Colonic mucosa (tissue), 4 donors: ENCODE measurements at regions not wholly inside any gene's neighbourhood (a gene's known extent, or its start where the extent isn't known, plus 50 kb on each side); places are given as distances from the start of the nearest gene placed in this dataset.

Experiments used
- DNase-seq: peaks from one replicate; pipeline ENCODE4 v3.0.0-alpha.2; 2020
- H3K27ac ChIP-seq: fragments of 200-600 bp; one replicate; pipeline ENCODE4 v1.8.0; 2021
- H3K27me3 ChIP-seq: fragments of 200-600 bp; one replicate; pipeline ENCODE4 v1.8.0; 2021
- H3K36me3 ChIP-seq: fragments of 200-600 bp; one replicate; pipeline ENCODE4 v1.8.0; 2021
- H3K4me1 ChIP-seq: fragments of 200-600 bp; one replicate; pipeline ENCODE4 v1.8.0; 2021; ENCODE audit warnings: mild to moderate bottlenecking
- H3K4me3 ChIP-seq: fragments of 200-600 bp; one replicate; pipeline ENCODE4 v1.8.0; 2021
- H3K9ac ChIP-seq, 2 donors: one replicate each; pipeline ENCODE4 v1.7.0; 2013; ENCODE audit warnings: control low read depth in 2 of 2, low read depth in 2 of 2, low read length in 2 of 2
- H3K9me3 ChIP-seq: fragments of 200-600 bp; one replicate; pipeline ENCODE4 v1.8.0; 2021
- intact Hi-C: fragments of 100-400 bp; cut with DNase I; formaldehyde crosslinking; loops from one replicate; pipeline ENCODE4 v1.14.1; 2022
- TF ChIP-seq, protein P1 (sequence below): fragments of 200-600 bp; IDR thresholded peaks from one replicate; pipeline ENCODE4 v1.8.0; 2022; ENCODE audit warnings: antibody characterized with exemption, mild to moderate bottlenecking
- donor health status: healthy.
- donor health status: DM: no; HTN: no; CAD: no.
- donor health status: DM: no; HTN: no; CAD: no.

- Histone ChIP-seq H3K4me3 (no peak overlapping the region), H3K27me3 (no peaks in the 10 kb centered on the region), H3K36me3 (no peaks in the 10 kb centered on the region), H3K4me1 (no peaks in the 10 kb centered on the region), H3K27ac (no peak overlapping the region), H3K9me3 (no peaks in the 10 kb centered on the region), H3K9ac (no peak overlapping the region)
- intact Hi-C loops: no loop called here
- TF ChIP-seq, protein P1, sequence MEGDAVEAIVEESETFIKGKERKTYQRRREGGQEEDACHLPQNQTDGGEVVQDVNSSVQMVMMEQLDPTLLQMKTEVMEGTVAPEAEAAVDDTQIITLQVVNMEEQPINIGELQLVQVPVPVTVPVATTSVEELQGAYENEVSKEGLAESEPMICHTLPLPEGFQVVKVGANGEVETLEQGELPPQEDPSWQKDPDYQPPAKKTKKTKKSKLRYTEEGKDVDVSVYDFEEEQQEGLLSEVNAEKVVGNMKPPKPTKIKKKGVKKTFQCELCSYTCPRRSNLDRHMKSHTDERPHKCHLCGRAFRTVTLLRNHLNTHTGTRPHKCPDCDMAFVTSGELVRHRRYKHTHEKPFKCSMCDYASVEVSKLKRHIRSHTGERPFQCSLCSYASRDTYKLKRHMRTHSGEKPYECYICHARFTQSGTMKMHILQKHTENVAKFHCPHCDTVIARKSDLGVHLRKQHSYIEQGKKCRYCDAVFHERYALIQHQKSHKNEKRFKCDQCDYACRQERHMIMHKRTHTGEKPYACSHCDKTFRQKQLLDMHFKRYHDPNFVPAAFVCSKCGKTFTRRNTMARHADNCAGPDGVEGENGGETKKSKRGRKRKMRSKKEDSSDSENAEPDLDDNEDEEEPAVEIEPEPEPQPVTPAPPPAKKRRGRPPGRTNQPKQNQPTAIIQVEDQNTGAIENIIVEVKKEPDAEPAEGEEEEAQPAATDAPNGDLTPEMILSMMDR: no peak
- no peak for DNase-seq
Observed at GRCh38 chr6:15945593-15946159, 183.2 kb upstream of the MYLIP start.

DNA sequence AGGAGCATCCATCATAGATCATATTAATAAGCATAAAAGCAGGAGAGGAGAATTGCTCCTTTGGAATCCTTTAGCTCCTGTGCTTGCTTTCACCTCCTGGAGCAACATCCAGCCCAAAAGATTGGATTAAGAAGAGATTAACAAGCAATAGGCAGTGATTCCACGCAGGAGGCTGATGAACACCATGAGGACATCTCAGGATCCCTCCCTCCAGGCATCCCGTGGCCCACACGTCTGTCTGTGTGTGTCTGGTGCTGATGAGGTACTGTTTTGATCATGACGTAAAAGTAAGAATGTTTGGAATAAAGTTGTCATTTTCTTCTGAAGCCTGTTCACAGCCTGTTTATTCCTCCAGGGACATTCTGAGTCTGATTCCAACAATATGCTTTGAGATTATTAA lies 185.5 kb upstream of the MYLIP start:
- no peak overlapping the region for H3K4me3 ChIP-seq
- H3K36me3 ChIP-seq: no peaks in the 10 kb centered on the region
- H3K27ac ChIP-seq: no peak overlapping the region
- TF ChIP-seq, protein P1: no peak
- intact Hi-C loops: no loop called here
- H3K4me1 ChIP-seq: no peaks in the 10 kb centered on the region
- no peak overlapping the region for H3K9ac ChIP-seq
- no peaks in the 10 kb centered on the region for H3K9me3 ChIP-seq
- DNase-seq: no peak
- H3K27me3 ChIP-seq: no peaks in the 10 kb centered on the region

- TF ChIP-seq, protein P1: no peak
- intact Hi-C loops: no loop called here
Observed at GRCh38 chr6:15941168-15941567, 187.7 kb upstream of the MYLIP start.

DNA sequence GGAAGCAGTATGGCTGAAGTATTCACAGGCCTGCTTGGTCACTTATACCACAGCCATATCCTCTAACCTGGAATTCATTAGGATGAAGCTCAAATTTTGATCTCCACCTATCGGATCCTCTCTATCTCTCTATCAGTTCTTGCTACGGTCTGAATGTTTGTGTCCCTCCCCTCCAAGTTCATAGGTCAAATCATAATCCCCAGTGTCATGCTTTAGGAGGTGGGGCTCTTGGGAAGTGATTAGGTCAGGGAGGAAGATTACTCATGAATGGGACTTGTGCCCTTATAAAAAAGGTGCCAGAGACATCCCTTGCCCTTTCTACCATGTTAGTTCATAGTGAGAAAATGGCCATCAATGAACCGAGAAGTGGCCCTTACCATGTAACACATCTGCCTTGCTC lies 190.8 kb upstream of the MYLIP start:
- Histone ChIP-seq H3K27ac (no peak overlapping the region), H3K4me1 (no peaks in the 10 kb centered on the region), H3K9ac (no peak overlapping the region), H3K36me3 (no peaks in the 10 kb centered on the region), H3K4me3 (no peak overlapping the region), H3K27me3 (no peaks in the 10 kb centered on the region), H3K9me3 (no peaks in the 10 kb centered on the region)
- DNase-seq: no peak
- intact Hi-C loops: no loop called here
- TF ChIP-seq, protein P1: no peak

More at GRCh38 chr6:15941168-15941567, 187.7 kb upstream of the MYLIP start:
- no peaks in the 10 kb centered on the region for H3K4me1 ChIP-seq
- no peaks in the 10 kb centered on the region for H3K27me3 ChIP-seq
- no peaks in the 10 kb centered on the region for H3K36me3 ChIP-seq
- no peak overlapping the region for H3K9ac ChIP-seq
- H3K27ac ChIP-seq: no peak overlapping the region
- DNase-seq: no peak
- H3K9me3 ChIP-seq: no peaks in the 10 kb centered on the region
- H3K4me3 ChIP-seq: no peak overlapping the region

DNA sequence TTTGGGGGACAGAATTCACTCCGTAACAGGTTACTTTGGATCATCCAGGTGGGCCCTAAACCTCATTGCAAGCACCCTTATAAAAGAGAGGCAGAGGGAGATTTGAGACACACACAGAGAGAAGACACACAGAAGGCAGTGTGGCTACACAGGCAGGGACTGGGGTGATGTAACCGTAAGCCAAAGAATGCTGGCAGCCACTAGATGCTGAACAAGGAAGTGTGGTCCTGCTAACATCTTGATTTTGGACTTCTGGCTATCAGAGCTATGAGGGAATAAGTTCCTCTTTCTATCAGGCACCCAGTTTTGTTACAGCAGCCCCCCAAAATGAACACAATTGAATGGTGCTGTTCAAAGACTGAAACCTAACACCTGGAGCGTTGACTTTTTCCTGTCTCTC lies 191.3 kb upstream of the MYLIP start:
- DNase-seq: no peak
- Histone ChIP-seq H3K27ac (no peak overlapping the region), H3K9me3 (no peaks in the 10 kb centered on the region), H3K36me3 (no peaks in the 10 kb centered on the region), H3K27me3 (no peaks in the 10 kb centered on the region), H3K9ac (no peak overlapping the region), H3K4me3 (no peak overlapping the region), H3K4me1 (no peaks in the 10 kb centered on the region)
- intact Hi-C loops: no loop called here
- TF ChIP-seq, protein P1: no peak
